ENCODE measurements at regions not wholly inside any gene's neighbourhood (a gene's known extent, or its start where the extent isn't known, plus 50 kb on each side); places are given as distances from the start of the nearest gene placed in this dataset.

DNA sequence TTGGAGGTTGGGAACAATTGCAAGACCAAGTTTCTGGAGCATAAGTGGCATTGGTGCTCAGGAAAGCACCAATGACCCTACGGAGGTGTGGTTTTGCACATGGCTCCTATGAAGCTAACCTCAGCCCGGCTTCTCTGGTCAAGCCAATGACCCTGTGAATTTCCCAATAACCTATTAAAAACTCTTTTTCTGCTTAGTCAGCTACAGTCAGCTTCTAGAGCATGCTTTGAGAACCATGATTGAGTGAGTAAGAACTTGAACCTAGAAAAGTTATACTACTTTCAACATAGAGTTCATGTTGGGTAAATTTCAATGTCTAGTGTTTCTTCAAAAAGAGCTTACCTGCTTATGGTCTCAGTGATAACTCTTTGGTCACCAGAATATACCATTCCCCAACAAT lies 163.2 kb downstream of the RSL24D1 start:
- WGBS, 2 donors (ENCODE audit: low coverage in 1 of 2), result 93% methylated on average over 2 of the region's 2 CpGs
- TF ChIP-seq, protein P1, sequence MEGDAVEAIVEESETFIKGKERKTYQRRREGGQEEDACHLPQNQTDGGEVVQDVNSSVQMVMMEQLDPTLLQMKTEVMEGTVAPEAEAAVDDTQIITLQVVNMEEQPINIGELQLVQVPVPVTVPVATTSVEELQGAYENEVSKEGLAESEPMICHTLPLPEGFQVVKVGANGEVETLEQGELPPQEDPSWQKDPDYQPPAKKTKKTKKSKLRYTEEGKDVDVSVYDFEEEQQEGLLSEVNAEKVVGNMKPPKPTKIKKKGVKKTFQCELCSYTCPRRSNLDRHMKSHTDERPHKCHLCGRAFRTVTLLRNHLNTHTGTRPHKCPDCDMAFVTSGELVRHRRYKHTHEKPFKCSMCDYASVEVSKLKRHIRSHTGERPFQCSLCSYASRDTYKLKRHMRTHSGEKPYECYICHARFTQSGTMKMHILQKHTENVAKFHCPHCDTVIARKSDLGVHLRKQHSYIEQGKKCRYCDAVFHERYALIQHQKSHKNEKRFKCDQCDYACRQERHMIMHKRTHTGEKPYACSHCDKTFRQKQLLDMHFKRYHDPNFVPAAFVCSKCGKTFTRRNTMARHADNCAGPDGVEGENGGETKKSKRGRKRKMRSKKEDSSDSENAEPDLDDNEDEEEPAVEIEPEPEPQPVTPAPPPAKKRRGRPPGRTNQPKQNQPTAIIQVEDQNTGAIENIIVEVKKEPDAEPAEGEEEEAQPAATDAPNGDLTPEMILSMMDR (IDR thresholded peaks at IDR 0.05), result no peak
- TF ChIP-seq POLR2AphosphoS5 (IDR thresholded peaks at IDR 0.05) (no peak), POLR2A (IDR thresholded peaks at IDR 0.05) (no peak), EP300 (IDR thresholded peaks at IDR 0.05) (no peak)
- no peak for ATAC-seq
- H3K36me3 ChIP-seq, result no peaks in the 10 kb centered on the region
- no peak overlapping the region for H3K27ac ChIP-seq
- H3K27me3 ChIP-seq, result no peaks in the 10 kb centered on the region
- no peaks in the 10 kb centered on the region for H3K9me3 ChIP-seq
- H3K4me3 ChIP-seq, result no peak overlapping the region
- no peaks in the 10 kb centered on the region for H3K4me1 ChIP-seq

DNA sequence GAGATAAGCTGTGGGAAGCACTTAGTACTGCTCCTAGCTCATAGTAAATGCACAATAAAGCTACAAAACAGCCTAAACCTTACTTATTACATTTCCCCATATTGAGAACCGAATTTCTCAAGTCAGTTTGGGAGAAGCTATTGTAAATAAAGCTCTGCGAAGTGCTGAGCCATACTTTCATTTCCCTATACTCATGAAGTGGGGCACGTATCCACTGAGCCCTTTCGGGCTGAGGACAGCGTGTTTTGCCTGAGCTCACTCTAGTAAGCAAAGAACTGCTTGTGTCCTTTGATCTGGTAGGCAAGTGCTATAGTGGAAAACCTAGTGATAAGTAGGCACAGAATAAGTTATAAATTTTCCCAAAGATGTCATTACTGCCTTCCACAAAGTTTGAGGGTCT lies 165.0 kb downstream of the RSL24D1 start:
- ATAC-seq, result peak; percentile 48
- Histone ChIP-seq H3K36me3 (no peaks in the 10 kb centered on the region), H3K27ac (no peak overlapping the region), H3K27me3 (no peaks in the 10 kb centered on the region), H3K9me3 (no peaks in the 10 kb centered on the region), H3K4me1 (no peaks in the 10 kb centered on the region), H3K4me3 (no peak overlapping the region)
- TF ChIP-seq POLR2A (IDR thresholded peaks at IDR 0.05), result no peak
- no peak for TF ChIP-seq POLR2AphosphoS5 (IDR thresholded peaks at IDR 0.05)
- TF ChIP-seq, protein P1 (IDR thresholded peaks at IDR 0.05), result no peak
- TF ChIP-seq EP300 (IDR thresholded peaks at IDR 0.05), result no peak
- 54 to 78% methylated on average over 5 of the region's 5 CpGs for WGBS, 2 donors (ENCODE audit: low coverage in 1 of 2)

DNA sequence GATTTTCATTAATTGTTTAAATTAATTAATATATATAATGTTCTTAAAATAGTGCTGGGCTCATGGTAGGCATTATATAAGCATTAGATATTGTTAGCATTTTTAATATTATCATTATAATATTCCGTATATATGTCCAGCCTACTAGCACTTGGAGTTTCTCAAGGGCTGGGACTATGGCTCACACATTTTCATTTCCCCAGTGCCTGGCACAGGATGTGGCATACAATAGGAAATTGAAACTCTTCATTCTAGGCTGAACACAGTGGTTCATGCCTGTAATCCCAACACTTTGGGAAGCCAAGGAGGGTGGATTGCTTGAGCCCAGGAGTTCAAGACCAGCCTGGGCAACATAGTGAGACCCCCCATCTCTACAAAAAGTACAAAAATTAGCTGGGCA lies 170.4 kb downstream of the RSL24D1 start:
- no peak for ATAC-seq
- Histone ChIP-seq H3K27me3 (no peaks in the 10 kb centered on the region), H3K9me3 (no peaks in the 10 kb centered on the region), H3K27ac (no peak overlapping the region), H3K36me3 (no peaks in the 10 kb centered on the region), H3K4me1 (no peaks in the 10 kb centered on the region), H3K4me3 (no peak overlapping the region)
- 67 to 86% methylated on average over 1 of the region's 1 CpG for WGBS, 2 donors (ENCODE audit: low coverage in 1 of 2)
- TF ChIP-seq POLR2AphosphoS5 (IDR thresholded peaks at IDR 0.05), result no peak
- no peak for TF ChIP-seq EP300 (IDR thresholded peaks at IDR 0.05)
- TF ChIP-seq POLR2A (IDR thresholded peaks at IDR 0.05), result no peak
- TF ChIP-seq, protein P1 (IDR thresholded peaks at IDR 0.05), result no peak

DNA sequence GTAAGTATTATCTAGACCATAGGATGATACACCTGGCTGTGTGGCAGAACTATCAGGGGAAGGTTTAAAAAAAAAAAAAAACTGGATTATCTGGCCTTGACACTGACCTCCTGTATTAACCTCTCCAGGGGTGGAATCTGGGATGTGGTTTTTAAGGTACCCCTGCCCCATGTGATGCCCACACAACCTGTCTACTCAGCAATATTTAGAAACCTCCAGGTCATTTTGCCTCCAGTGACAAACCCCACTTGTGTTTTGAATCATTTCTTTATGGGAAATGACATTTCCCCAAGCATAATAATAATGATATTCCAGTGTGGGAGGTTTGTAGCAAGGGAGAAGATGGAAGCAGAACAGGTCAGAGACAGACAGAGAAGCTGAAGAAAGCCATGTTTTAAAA lies 179.1 kb downstream of the RSL24D1 start:
- ATAC-seq, result no peak
- H3K27ac ChIP-seq, result no peak overlapping the region
- no peaks in the 10 kb centered on the region for H3K4me1 ChIP-seq
- no peaks in the 10 kb centered on the region for H3K36me3 ChIP-seq
- H3K4me3 ChIP-seq, result no peak overlapping the region
- no peaks in the 10 kb centered on the region for H3K27me3 ChIP-seq
- TF ChIP-seq EP300 (IDR thresholded peaks at IDR 0.05), result no peak
- no peak for TF ChIP-seq POLR2AphosphoS5 (IDR thresholded peaks at IDR 0.05)
- TF ChIP-seq, protein P1 (IDR thresholded peaks at IDR 0.05), result no peak
- TF ChIP-seq POLR2A (IDR thresholded peaks at IDR 0.05), result no peak
- no peaks in the 10 kb centered on the region for H3K9me3 ChIP-seq

DNA sequence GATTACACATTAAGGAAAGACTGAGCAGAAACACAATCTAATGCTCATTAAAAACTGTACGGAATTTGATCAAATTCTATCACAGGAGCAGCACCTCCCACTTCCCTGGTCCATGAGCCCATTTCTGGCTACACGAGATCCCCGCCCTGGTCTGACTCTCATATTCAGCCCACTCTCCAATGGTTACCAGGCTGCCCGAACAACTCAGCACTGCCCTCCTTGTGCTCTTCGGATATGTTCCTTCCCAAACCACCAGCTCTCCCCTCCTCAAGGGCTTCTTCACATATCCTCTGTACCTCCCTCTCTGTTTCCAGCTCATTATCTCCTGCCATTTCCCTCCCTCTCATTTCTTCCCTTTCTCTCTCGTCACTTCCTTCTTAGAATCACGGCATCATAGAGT lies 180.5 kb downstream of the RSL24D1 start:
- TF ChIP-seq EP300 (IDR thresholded peaks at IDR 0.05) (no peak), POLR2A (IDR thresholded peaks at IDR 0.05) (no peak), POLR2AphosphoS5 (IDR thresholded peaks at IDR 0.05) (no peak)
- TF ChIP-seq, protein P1 (IDR thresholded peaks at IDR 0.05), result no peak
- ATAC-seq, result no peak
- H3K4me3 ChIP-seq, result no peak overlapping the region
- no peaks in the 10 kb centered on the region for H3K9me3 ChIP-seq
- H3K36me3 ChIP-seq, result no peaks in the 10 kb centered on the region
- H3K4me1 ChIP-seq, result no peaks in the 10 kb centered on the region
- H3K27ac ChIP-seq, result no peak overlapping the region
- 75 to 78% methylated on average over 7 of the region's 7 CpGs for WGBS, 2 donors (ENCODE audit: low coverage in 1 of 2)
- no peaks in the 10 kb centered on the region for H3K27me3 ChIP-seq

All from gastroesophageal sphincter (tissue), 4 donors.